HepG2 (cell line): ENCODE measurements at regions not wholly inside any gene's neighbourhood (a gene's known extent, or its start where the extent isn't known, plus 50 kb on each side); places are given as distances from the start of the nearest gene placed in this dataset.

Experiments
- TF ChIP-seq, protein P1 (sequence below): sonication (generic); formaldehyde crosslinking; IDR thresholded peaks from 2 replicates; pipeline ENCODE4 v1.4.0; 2020; ENCODE audit warnings: missing genetic modification reagents
- TF ChIP-seq, protein P2 (sequence below), 2 experiments: IDR thresholded peaks; 2 replicates each; pipeline ENCODE4 v1.6.1; 2011 to 2012; ENCODE audit warnings: low read length in 2 of 2, borderline replicate concordance in 1 of 2, low read depth in 1 of 2, mild to moderate bottlenecking in 1 of 2, moderate library complexity in 1 of 2

DNA sequence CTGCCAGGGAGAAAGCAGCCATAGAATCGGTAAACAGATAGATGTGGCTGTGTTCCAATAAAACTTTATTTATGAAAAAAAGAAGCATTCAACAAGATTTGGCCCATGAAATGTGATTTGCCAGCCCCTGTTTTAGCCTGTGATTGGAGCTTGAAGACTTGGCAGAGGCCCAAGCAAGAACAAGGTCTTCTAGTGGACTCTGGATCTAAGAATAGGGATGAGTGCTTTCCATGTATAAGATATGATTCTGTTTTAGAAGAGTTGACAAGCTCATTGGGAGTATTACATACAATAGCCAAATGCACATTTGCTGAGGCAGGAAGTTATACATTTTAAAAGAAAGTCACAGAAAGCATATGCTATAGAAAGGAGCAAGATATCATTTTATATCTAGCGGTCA is 175.6 kb upstream of the LUZP2 start:
- TF ChIP-seq, protein P1, sequence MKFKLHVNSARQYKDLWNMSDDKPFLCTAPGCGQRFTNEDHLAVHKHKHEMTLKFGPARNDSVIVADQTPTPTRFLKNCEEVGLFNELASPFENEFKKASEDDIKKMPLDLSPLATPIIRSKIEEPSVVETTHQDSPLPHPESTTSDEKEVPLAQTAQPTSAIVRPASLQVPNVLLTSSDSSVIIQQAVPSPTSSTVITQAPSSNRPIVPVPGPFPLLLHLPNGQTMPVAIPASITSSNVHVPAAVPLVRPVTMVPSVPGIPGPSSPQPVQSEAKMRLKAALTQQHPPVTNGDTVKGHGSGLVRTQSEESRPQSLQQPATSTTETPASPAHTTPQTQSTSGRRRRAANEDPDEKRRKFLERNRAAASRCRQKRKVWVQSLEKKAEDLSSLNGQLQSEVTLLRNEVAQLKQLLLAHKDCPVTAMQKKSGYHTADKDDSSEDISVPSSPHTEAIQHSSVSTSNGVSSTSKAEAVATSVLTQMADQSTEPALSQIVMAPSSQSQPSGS, result no peak
- TF ChIP-seq, protein P2, sequence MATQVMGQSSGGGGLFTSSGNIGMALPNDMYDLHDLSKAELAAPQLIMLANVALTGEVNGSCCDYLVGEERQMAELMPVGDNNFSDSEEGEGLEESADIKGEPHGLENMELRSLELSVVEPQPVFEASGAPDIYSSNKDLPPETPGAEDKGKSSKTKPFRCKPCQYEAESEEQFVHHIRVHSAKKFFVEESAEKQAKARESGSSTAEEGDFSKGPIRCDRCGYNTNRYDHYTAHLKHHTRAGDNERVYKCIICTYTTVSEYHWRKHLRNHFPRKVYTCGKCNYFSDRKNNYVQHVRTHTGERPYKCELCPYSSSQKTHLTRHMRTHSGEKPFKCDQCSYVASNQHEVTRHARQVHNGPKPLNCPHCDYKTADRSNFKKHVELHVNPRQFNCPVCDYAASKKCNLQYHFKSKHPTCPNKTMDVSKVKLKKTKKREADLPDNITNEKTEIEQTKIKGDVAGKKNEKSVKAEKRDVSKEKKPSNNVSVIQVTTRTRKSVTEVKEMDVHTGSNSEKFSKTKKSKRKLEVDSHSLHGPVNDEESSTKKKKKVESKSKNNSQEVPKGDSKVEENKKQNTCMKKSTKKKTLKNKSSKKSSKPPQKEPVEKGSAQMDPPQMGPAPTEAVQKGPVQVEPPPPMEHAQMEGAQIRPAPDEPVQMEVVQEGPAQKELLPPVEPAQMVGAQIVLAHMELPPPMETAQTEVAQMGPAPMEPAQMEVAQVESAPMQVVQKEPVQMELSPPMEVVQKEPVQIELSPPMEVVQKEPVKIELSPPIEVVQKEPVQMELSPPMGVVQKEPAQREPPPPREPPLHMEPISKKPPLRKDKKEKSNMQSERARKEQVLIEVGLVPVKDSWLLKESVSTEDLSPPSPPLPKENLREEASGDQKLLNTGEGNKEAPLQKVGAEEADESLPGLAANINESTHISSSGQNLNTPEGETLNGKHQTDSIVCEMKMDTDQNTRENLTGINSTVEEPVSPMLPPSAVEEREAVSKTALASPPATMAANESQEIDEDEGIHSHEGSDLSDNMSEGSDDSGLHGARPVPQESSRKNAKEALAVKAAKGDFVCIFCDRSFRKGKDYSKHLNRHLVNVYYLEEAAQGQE (IDR thresholded peaks at IDR 0.05; ENCODE audit: borderline replicate concordance in 1 of 2, low read depth in 1 of 2, low read length in 2 of 2), result no peak
